ENCODE measurements at regions not wholly inside any gene's neighbourhood (a gene's known extent, or its start where the extent isn't known, plus 50 kb on each side); places are given as distances from the start of the nearest gene placed in this dataset.
A peak's percentile ranks its signal among the peaks of the same experiment; 100 is the strongest.
"Not testable (repeated sequence)": the region's sequence is repeated elsewhere in the genome, so short reads cannot be mapped to it uniquely, and the experiment has no call there.

- no peak for TF ChIP-seq CTCF (conservative IDR thresholded peaks at IDR 0.05; ENCODE audit: low read depth, low read length)
Measured at GRCh38 chr1:189987509-189987908, 490.2 kb downstream of the BRINP3 start.

GRCh38 chr1:189992856-189993255 lies 484.8 kb downstream of the BRINP3 start:
- H3K4me3 ChIP-seq (ENCODE audit: low read length): no peak overlapping the region
- no peak for TF ChIP-seq CTCF (conservative IDR thresholded peaks at IDR 0.05; ENCODE audit: low read depth, low read length)
- DNase-seq (ENCODE audit: low read depth): no peak

More at GRCh38 chr1:189987509-189987908, 490.2 kb downstream of the BRINP3 start:
- no peak overlapping the region for H3K4me3 ChIP-seq (ENCODE audit: low read length)
- DNase-seq (ENCODE audit: low read depth): no peak

- H3K4me3 ChIP-seq (ENCODE audit: low read length): no peak overlapping the region
- DNase-seq (ENCODE audit: low read depth): no peak
- TF ChIP-seq CTCF (conservative IDR thresholded peaks at IDR 0.05; ENCODE audit: low read depth, low read length): no peak
Measured at GRCh38 chr1:190000365-190000872, 477.2 kb downstream of the BRINP3 start.

- no peak overlapping the region for H3K4me3 ChIP-seq (ENCODE audit: low read length)
- TF ChIP-seq CTCF (conservative IDR thresholded peaks at IDR 0.05; ENCODE audit: low read depth, low read length): no peak
- peak; percentile 11 for DNase-seq (ENCODE audit: low read depth)
Measured at GRCh38 chr1:190001187-190001586, 476.5 kb downstream of the BRINP3 start.

GRCh38 chr1:190003376-190003775 lies 474.3 kb downstream of the BRINP3 start:
- DNase-seq (ENCODE audit: low read depth): no peak
- H3K4me3 ChIP-seq (ENCODE audit: low read length): no peak overlapping the region
- no peak for TF ChIP-seq CTCF (conservative IDR thresholded peaks at IDR 0.05; ENCODE audit: low read depth, low read length)

GRCh38 chr1:190011585-190011984 lies 466.1 kb downstream of the BRINP3 start:
- no peak for DNase-seq (ENCODE audit: low read depth)
- no peak overlapping the region for H3K4me3 ChIP-seq (ENCODE audit: low read length)
- TF ChIP-seq CTCF (conservative IDR thresholded peaks at IDR 0.05; ENCODE audit: low read depth, low read length): no peak

GRCh38 chr1:190019151-190019550 lies 458.5 kb downstream of the BRINP3 start:
- H3K4me3 ChIP-seq (ENCODE audit: low read length); DNase-seq (ENCODE audit: low read depth): not testable (repeated sequence)

- TF ChIP-seq CTCF (conservative IDR thresholded peaks at IDR 0.05; ENCODE audit: low read depth, low read length): no peak
- no peak overlapping the region for H3K4me3 ChIP-seq (ENCODE audit: low read length)
- no peak for DNase-seq (ENCODE audit: low read depth)
Measured at GRCh38 chr1:190019717-190020116, 457.9 kb downstream of the BRINP3 start.

Measured in retinal pigment epithelial cell (primary cell).